ENCODE measurements at regions not wholly inside any gene's neighbourhood (a gene's known extent, or its start where the extent isn't known, plus 50 kb on each side); places are given as distances from the start of the nearest gene placed in this dataset.

- no peaks in the 10 kb centered on the region for H3K27me3 ChIP-seq (ENCODE audit: control insufficient read depth in 2 of 2, insufficient read depth in 2 of 2, low read length in 2 of 2)
- H3K4me1 Mint-ChIP-seq, result peaks cover 18% of the 10 kb centered on the region
- H3K9me3 ChIP-seq (replicated peaks in 1 of 2; ENCODE audit: control insufficient read depth in 1 of 2, insufficient read depth in 1 of 2, low read length in 2 of 2), result peaks cover 0 to 4% of the 10 kb centered on the region in 2 donors
- H3K36me3 Mint-ChIP-seq, result peaks cover 0 to 2% of the 10 kb centered on the region in 2 donors
- peaks cover 11 to 13% of the 10 kb centered on the region in 2 donors for H3K4me1 ChIP-seq (ENCODE audit: control insufficient read depth in 1 of 2, insufficient read depth in 2 of 2, low read length in 2 of 2)
- no peak overlapping the region for H3K4me3 Mint-ChIP-seq
- H3K4me3 ChIP-seq (replicated peaks in 1 of 3; ENCODE audit: low read depth in 2 of 3, low read length in 3 of 3), result no peak overlapping the region
- 95% methylated on average over 5 of the region's 9 CpGs for WGBS (ENCODE audit: insufficient coverage)
- intact Hi-C loops (cut with micrococcal nuclease), result no loop called here
- H2AFZ ChIP-seq (ENCODE audit: insufficient read depth, low read depth, low read length, poor library complexity, severe bottlenecking), result no peak overlapping the region
- no peak for DNase-seq
- peaks cover 3 to 11% (median 5%) of the 10 kb centered on the region in 7 donors for H3K9me3 Mint-ChIP-seq
- no peak overlapping the region for H3K4me2 ChIP-seq (replicated peaks; ENCODE audit: extremely low read depth, low read length, poor library complexity, severe bottlenecking)
- H3K79me2 ChIP-seq (ENCODE audit: insufficient read depth, low read length), result no peaks in the 10 kb centered on the region
- no peaks in the 10 kb centered on the region for H3K36me3 ChIP-seq (replicated peaks in 1 of 2; ENCODE audit: control insufficient read depth in 1 of 2, insufficient read depth in 2 of 2, low read length in 2 of 2)
- H3K27ac Mint-ChIP-seq, result no peak overlapping the region
- no peak overlapping the region for H3K27ac ChIP-seq (ENCODE audit: low read depth in 1 of 2, low read length in 2 of 2)
- peaks cover 0 to 1% (median 0%) of the 10 kb centered on the region in 3 donors for H3K27me3 Mint-ChIP-seq (ENCODE audit: low read depth in 3 of 3)
- no peaks in the 10 kb centered on the region for H4K20me1 ChIP-seq (ENCODE audit: insufficient read depth, low read length)
- no peak for TF ChIP-seq CTCF (IDR thresholded peaks at IDR 0.05)
- no peak overlapping the region for H3K9ac ChIP-seq (ENCODE audit: insufficient read depth, low read length, poor library complexity, severe bottlenecking)
Observed at GRCh38 chr10:33676606-33677339, 342.3 kb upstream of the NRP1 start.

GRCh38 chr10:33674986-33675599 lies 340.6 kb upstream of the NRP1 start:
- H3K27me3 ChIP-seq (ENCODE audit: control insufficient read depth in 2 of 2, insufficient read depth in 2 of 2, low read length in 2 of 2), result no peaks in the 10 kb centered on the region
- no peak overlapping the region for H3K4me2 ChIP-seq (replicated peaks; ENCODE audit: extremely low read depth, low read length, poor library complexity, severe bottlenecking)
- 56% methylated on average over 9 of the region's 10 CpGs for WGBS (ENCODE audit: insufficient coverage)
- no peaks in the 10 kb centered on the region for H4K20me1 ChIP-seq (ENCODE audit: insufficient read depth, low read length)
- DNase-seq, result no peak
- H3K27ac ChIP-seq (ENCODE audit: low read depth in 1 of 2, low read length in 2 of 2), result no peak overlapping the region
- H3K27ac Mint-ChIP-seq, result no peak overlapping the region
- H3K4me1 Mint-ChIP-seq, result peaks cover 8% of the 10 kb centered on the region
- H3K9me3 ChIP-seq (replicated peaks in 1 of 2; ENCODE audit: control insufficient read depth in 1 of 2, insufficient read depth in 1 of 2, low read length in 2 of 2), result peaks cover 0 to 4% of the 10 kb centered on the region in 2 donors
- H3K4me3 ChIP-seq (replicated peaks in 1 of 3; ENCODE audit: low read depth in 2 of 3, low read length in 3 of 3), result no peak overlapping the region
- H3K4me1 ChIP-seq (ENCODE audit: control insufficient read depth in 1 of 2, insufficient read depth in 2 of 2, low read length in 2 of 2), result no peaks in the 10 kb centered on the region
- H3K9ac ChIP-seq (ENCODE audit: insufficient read depth, low read length, poor library complexity, severe bottlenecking), result no peak overlapping the region
- H3K4me3 Mint-ChIP-seq, result no peak overlapping the region
- peaks cover 0 to 2% of the 10 kb centered on the region in 2 donors for H3K36me3 Mint-ChIP-seq
- intact Hi-C loops (cut with micrococcal nuclease), result no loop called here
- H2AFZ ChIP-seq (ENCODE audit: insufficient read depth, low read depth, low read length, poor library complexity, severe bottlenecking), result no peak overlapping the region
- H3K79me2 ChIP-seq (ENCODE audit: insufficient read depth, low read length), result no peaks in the 10 kb centered on the region
- peaks cover 2 to 11% (median 4%) of the 10 kb centered on the region in 7 donors for H3K9me3 Mint-ChIP-seq
- H3K36me3 ChIP-seq (replicated peaks in 1 of 2; ENCODE audit: control insufficient read depth in 1 of 2, insufficient read depth in 2 of 2, low read length in 2 of 2), result no peaks in the 10 kb centered on the region
- peaks cover 0 to 1% (median 0%) of the 10 kb centered on the region in 3 donors for H3K27me3 Mint-ChIP-seq (ENCODE audit: low read depth in 3 of 3)
- TF ChIP-seq CTCF (IDR thresholded peaks at IDR 0.05), result no peak

Measured in CD14-positive monocyte (primary cell).